IMR-90 (cell line): ENCODE measurements at regions not wholly inside any gene's neighbourhood (a gene's known extent, or its start where the extent isn't known, plus 50 kb on each side); places are given as distances from the start of the nearest gene placed in this dataset.

Source experiments
- ATAC-seq: fragments of 200-7000 bp; cut with Tn5 transposase; 2 replicates; pipeline ENCODE4 v1.9.1; 2020; ENCODE audit warnings: low read depth, mild to moderate bottlenecking, moderate library complexity
- BruUV-seq: library from RNA; stranded (reverse); fragments of 400-500 nt; replicated peaks from 2 replicates; lab custom pipeline; 2021; lab: Mats Ljungman, UMichigan
- CTCF ChIA-PET: fragments of 300-600 bp; formaldehyde crosslinking; extraction: SDS; loops from one replicate; lab custom pipeline; 2021; ENCODE audit warnings: antibody characterized with exemption; lab: Yijun Ruan, JAX
- POLR2A ChIA-PET: fragments of 300-600 bp; sonication (Branson Sonifier 250); formaldehyde crosslinking; loops from one replicate; lab custom pipeline; 2022; ENCODE audit warnings: antibody characterized with exemption; ENCODE audit not compliant: unreplicated experiment; lab: Charles Lee
- DNase-seq: peaks from one replicate; pipeline ENCODE4 v3.0.0; 2013
- H2AFZ ChIP-seq: replicated peaks from 2 replicates; pipeline ENCODE3; 2013; ENCODE audit warnings: low read length, mild to moderate bottlenecking; ENCODE audit not compliant: poor library complexity
- H2AK5ac ChIP-seq: 2 replicates; pipeline ENCODE4 v1.6.1; 2013; ENCODE audit warnings: low read depth, low read length, inconsistent platforms
- H2AK9ac ChIP-seq: replicated peaks from 2 replicates; pipeline ENCODE3; 2013; ENCODE audit warnings: mild to moderate bottlenecking, low read depth, low read length, moderate library complexity; ENCODE audit not compliant: poor library complexity
- H2BK120ac ChIP-seq: 2 replicates; pipeline ENCODE4 v1.6.1; 2013; ENCODE audit warnings: low read depth, low read length, inconsistent platforms
- H2BK15ac ChIP-seq: 3 replicates; pipeline ENCODE4 v1.6.1; 2013; ENCODE audit warnings: low read depth, low read length, inconsistent platforms
- H2BK20ac ChIP-seq: 2 replicates; pipeline ENCODE4 v1.6.1; 2013; ENCODE audit warnings: low read depth, mild to moderate bottlenecking, inconsistent platforms, low read length, moderate library complexity
- H2BK5ac ChIP-seq: 2 replicates; pipeline ENCODE4 v1.6.1; 2013; ENCODE audit warnings: mild to moderate bottlenecking, low read depth, low read length, inconsistent platforms; ENCODE audit not compliant: poor library complexity, severe bottlenecking
- H3K14ac ChIP-seq: replicated peaks from 2 replicates; pipeline ENCODE4 v1.6.1; 2013; ENCODE audit warnings: low read depth, low read length, inconsistent platforms
- H3K18ac ChIP-seq: 2 replicates; pipeline ENCODE4 v1.6.1; 2013; ENCODE audit warnings: low read depth, low read length, control low read depth
- H3K23ac ChIP-seq: 2 replicates; pipeline ENCODE4 v1.6.1; 2013; ENCODE audit warnings: low read depth, low read length, inconsistent platforms
- H3K27ac ChIP-seq: 2 replicates; pipeline ENCODE4 v1.5.1; 2013; ENCODE audit warnings: mild to moderate bottlenecking, control low read depth, low read length; ENCODE audit not compliant: insufficient read depth
- H3K27me3 ChIP-seq: 2 replicates; pipeline ENCODE4 v1.6.1; 2013; ENCODE audit warnings: low read length; ENCODE audit not compliant: control insufficient read depth, insufficient read depth
- H3K36me3 ChIP-seq: 2 replicates; pipeline ENCODE4 v1.6.1; 2013; ENCODE audit warnings: low read length, mixed read lengths; ENCODE audit not compliant: control insufficient read depth, insufficient read depth
- H3K4ac ChIP-seq: 2 replicates; pipeline ENCODE4 v1.6.1; 2013; ENCODE audit warnings: low read depth, low read length, inconsistent platforms
- H3K4me1 ChIP-seq: 2 replicates; pipeline ENCODE4 v1.6.1; 2013; ENCODE audit warnings: low read length, mixed read lengths; ENCODE audit not compliant: control insufficient read depth, insufficient read depth
- H3K4me2 ChIP-seq: 2 replicates; pipeline ENCODE4 v1.6.1; 2013; ENCODE audit warnings: low read depth, mild to moderate bottlenecking, control low read depth, low read length, moderate library complexity
- H3K4me3 ChIP-seq: 2 replicates; pipeline ENCODE4 v1.5.1; 2013; ENCODE audit warnings: low read depth, mild to moderate bottlenecking, control low read depth, low read length, moderate library complexity; ENCODE audit not compliant: insufficient read depth
- H3K56ac ChIP-seq: 2 replicates; pipeline ENCODE4 v1.6.1; 2013; ENCODE audit warnings: low read length, inconsistent platforms; ENCODE audit not compliant: insufficient read depth; ENCODE audit errors: extremely low read depth
- H3K79me1 ChIP-seq, 2 experiments: 2 replicates each; pipeline ENCODE4 v1.6.1; 2013; ENCODE audit warnings: low read length in 2 of 2, inconsistent platforms in 1 of 2, low read depth in 1 of 2
- H3K9ac ChIP-seq: 2 replicates; pipeline ENCODE4 v1.6.1; 2013; ENCODE audit warnings: low read depth, low read length, control low read depth
- H3K9me1 ChIP-seq: 2 replicates; pipeline ENCODE4 v1.6.1; 2013; ENCODE audit warnings: low read length, inconsistent platforms; ENCODE audit not compliant: insufficient read depth
- H3K9me3 ChIP-seq: 2 replicates; pipeline ENCODE4 v1.6.1; 2013; ENCODE audit warnings: low read length; ENCODE audit not compliant: control insufficient read depth, insufficient read depth
- H4K20me1 ChIP-seq: 2 replicates; pipeline ENCODE4 v1.6.1; 2013; ENCODE audit warnings: low read length, inconsistent platforms; ENCODE audit not compliant: insufficient read depth
- H4K5ac ChIP-seq: 2 replicates; pipeline ENCODE4 v1.6.1; 2013; ENCODE audit warnings: mild to moderate bottlenecking, low read depth, low read length, control low read depth
- H4K8ac ChIP-seq, 2 experiments: 2 replicates each; pipeline ENCODE4 v1.6.1; 2013; ENCODE audit warnings: low read depth in 2 of 2, low read length in 2 of 2, control low read depth in 1 of 2, inconsistent platforms in 1 of 2
- H4K91ac ChIP-seq: 2 replicates; pipeline ENCODE4 v1.6.1; 2013; ENCODE audit warnings: low read depth, low read length, inconsistent platforms; ENCODE audit not compliant: insufficient read depth
- BHLHE40 ChIP-seq: fragments of 150-350 bp; IDR thresholded peaks from 2 replicates; pipeline ENCODE4 v1.6.1; 2016; ENCODE audit warnings: mild to moderate bottlenecking, low read depth, low read length
- CEBPB ChIP-seq: IDR thresholded peaks from 2 replicates; pipeline ENCODE4 v1.6.1; 2012; ENCODE audit warnings: low read depth, low read length, improper control_type of control experiment
- ELK1 ChIP-seq: fragments of 150-350 bp; IDR thresholded peaks from 2 replicates; pipeline ENCODE4 v1.6.1; 2016; ENCODE audit warnings: low read depth, mild to moderate bottlenecking, low read length, moderate library complexity, borderline replicate concordance
- FOS ChIP-seq: fragments of 150-350 bp; IDR thresholded peaks from 2 replicates; pipeline ENCODE4 v1.6.1; 2016; ENCODE audit warnings: low read depth, low read length
- MAZ ChIP-seq: IDR thresholded peaks from 2 replicates; pipeline ENCODE4 v1.6.1; 2012; ENCODE audit warnings: low read depth, mild to moderate bottlenecking, low read length, improper control_type of control experiment, moderate library complexity, borderline replicate concordance
- MXI1 ChIP-seq: IDR thresholded peaks from 2 replicates; pipeline ENCODE4 v1.6.1; 2012; ENCODE audit warnings: low read depth, mild to moderate bottlenecking, low read length, moderate library complexity, borderline replicate concordance
- RCOR1 ChIP-seq: IDR thresholded peaks from 2 replicates; pipeline ENCODE4 v1.6.1; 2012; ENCODE audit warnings: mild to moderate bottlenecking, low read length, improper control_type of control experiment; ENCODE audit not compliant: insufficient replicate concordance
- WGBS, 2 experiments: methylation state at CpG; one replicate each; pipeline versions ENCODE4 v1.1.5 to v1.1.7; 2013; ENCODE audit warnings: missing lambda C conversion rate in 2 of 2; ENCODE audit not compliant: insufficient read length in 1 of 2; ENCODE audit errors: extremely low coverage in 2 of 2; 5-methylcytosine and 5-hydroxymethylcytosine counted together
- dilution Hi-C: fragments of 300-500 bp; cut with HindIII; formaldehyde crosslinking; loops from one replicate; pipeline ENCODE4 v1.14.3; 2018; ENCODE audit warnings: low sequenced_read_pairs; ENCODE audit not compliant: unreplicated experiment
- in situ Hi-C: fragments of 300-500 bp; cut with MboI; formaldehyde crosslinking; loops from 3 replicates; pipeline ENCODE4 v1.14.3; 2019; ENCODE audit warnings: low sequenced_read_pairs, inconsistent platforms, mixed read lengths
- intact Hi-C: fragments of 100-400 bp; cut with micrococcal nuclease; formaldehyde crosslinking; loops from 2 replicates; pipeline ENCODE4 v1.10.0; 2022

- H3K9ac ChIP-seq, result no peak overlapping the region
- H3K14ac ChIP-seq, result no peak overlapping the region
- no peak overlapping the region for H3K56ac ChIP-seq
- BruUV-seq, result no TSS peak
- H3K4me2 ChIP-seq, result no peak overlapping the region
- no peaks in the 10 kb centered on the region for H3K27me3 ChIP-seq
- H3K9me1 ChIP-seq, result no peaks in the 10 kb centered on the region
- no peak overlapping the region for H3K4me3 ChIP-seq
- no peak overlapping the region for H2BK5ac ChIP-seq
- no peaks in the 10 kb centered on the region for H3K36me3 ChIP-seq
- ChIA-PET CTCF (no interaction called here), POLR2A (no interaction called here)
- H3K27ac ChIP-seq, result no peak overlapping the region
- no CpG with 5 or more reads among the region's 4 CpGs for WGBS, 2 experiments
- no peak overlapping the region for H2BK15ac ChIP-seq
- H3K79me1 ChIP-seq, result no peaks in the 10 kb centered on the region
- DNase-seq (no peak), ATAC-seq (no peak)
- dilution Hi-C loops (no loop called here), intact Hi-C loops (no loop called here), in situ Hi-C loops (no loop called here)
- no peak overlapping the region for H2BK20ac ChIP-seq
- no peak overlapping the region for H4K5ac ChIP-seq
- no peaks in the 10 kb centered on the region for H3K4me1 ChIP-seq
- no peaks in the 10 kb centered on the region for H4K20me1 ChIP-seq
- no peak overlapping the region for H2AFZ ChIP-seq
- no peak overlapping the region for H2AK9ac ChIP-seq
- H3K18ac ChIP-seq, result no peak overlapping the region
- no peak overlapping the region for H2AK5ac ChIP-seq
- H4K8ac ChIP-seq, result no peak overlapping the region
- TF ChIP-seq BHLHE40 (no peak), MAZ (no peak), RCOR1 (no peak), CEBPB (no peak), FOS (no peak), MXI1 (no peak), ELK1 (no peak)
- no peak overlapping the region for H3K4ac ChIP-seq
- H2BK120ac ChIP-seq, result no peak overlapping the region
- H3K23ac ChIP-seq, result no peak overlapping the region
- H3K9me3 ChIP-seq, result no peaks in the 10 kb centered on the region
- no peak overlapping the region for H4K91ac ChIP-seq
Measured at GRCh38 chr16:22970209-22970865, 156.4 kb downstream of the HS3ST2 start.
